ENCODE measurements at regions not wholly inside any gene's neighbourhood (a gene's known extent, or its start where the extent isn't known, plus 50 kb on each side); places are given as distances from the start of the nearest gene placed in this dataset.
"Not testable (repeated sequence)": the region's sequence is repeated elsewhere in the genome, so short reads cannot be mapped to it uniquely, and the experiment has no call there.

GRCh38 chr1:187641907-187642306 lies 813.2 kb downstream of the PLA2G4A start:
- DNase-seq, result no peak

DNA sequence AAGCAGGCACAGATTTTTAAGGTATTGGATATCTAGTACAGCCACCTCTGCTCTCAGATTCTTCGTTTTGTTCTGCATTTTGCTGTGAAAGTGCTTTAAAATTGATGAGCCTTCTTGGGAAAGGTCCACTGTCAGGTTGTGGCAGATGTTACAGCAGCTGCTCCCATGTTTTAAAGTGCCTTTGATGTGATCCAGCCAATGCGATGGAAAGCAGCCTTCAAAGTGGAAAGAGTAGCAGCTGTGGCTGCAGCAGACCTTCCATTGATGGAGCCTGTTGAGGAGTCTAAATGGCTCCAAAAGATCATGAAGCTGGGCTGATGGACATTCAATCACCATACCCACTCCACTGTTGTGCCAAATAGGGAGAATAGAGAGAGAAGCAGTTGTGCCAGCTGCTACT lies 816.9 kb downstream of the PLA2G4A start:
- no peak for DNase-seq

DNA sequence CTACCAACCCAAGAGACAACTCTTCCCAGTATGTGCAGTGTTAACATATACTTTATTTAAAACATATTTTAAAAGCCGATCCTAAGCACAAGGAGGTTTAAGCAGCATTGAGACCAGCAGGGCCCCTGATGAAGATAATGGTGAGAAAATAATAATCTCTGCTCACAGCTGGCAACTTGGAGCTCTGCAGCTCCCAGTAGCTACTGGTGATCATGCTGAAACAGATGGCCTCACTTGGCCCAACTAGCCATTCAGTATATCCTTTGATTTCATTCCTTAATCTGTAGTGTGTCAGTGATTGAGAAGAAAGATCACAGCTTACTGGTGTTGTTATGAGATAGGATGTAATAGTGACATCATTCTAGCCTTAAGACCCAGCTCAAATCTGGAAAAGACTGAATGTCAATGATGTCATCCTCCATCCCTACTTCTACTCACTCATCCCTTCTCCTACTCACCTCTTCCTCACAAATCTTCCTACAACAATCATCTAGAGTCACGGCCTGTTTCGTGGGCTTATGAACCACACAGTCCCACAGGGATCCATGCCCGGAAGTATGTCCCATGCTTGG lies 817.9 kb downstream of the PLA2G4A start:
- DNase-seq, result no peak

GRCh38 chr1:187648091-187648490 lies 819.3 kb downstream of the PLA2G4A start:
- no peak for DNase-seq

DNA sequence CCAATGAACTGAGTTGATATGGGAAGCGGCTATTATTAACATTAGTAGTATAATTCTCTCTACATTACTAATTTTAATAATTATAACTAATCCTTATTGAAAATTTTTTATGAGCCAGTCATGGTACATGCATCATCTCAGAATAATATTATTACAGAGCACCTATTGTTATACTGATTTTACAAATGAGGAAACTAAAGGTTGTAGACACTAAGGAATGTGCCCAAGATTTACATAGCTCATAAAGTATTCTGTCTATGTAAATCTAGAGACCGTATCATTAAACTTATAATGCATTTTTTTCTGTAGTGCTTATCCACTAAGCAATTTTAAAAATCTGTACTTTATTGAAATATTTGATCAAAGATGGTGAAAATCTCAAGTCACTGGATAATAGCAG lies 825.9 kb downstream of the PLA2G4A start:
- DNase-seq, result no peak

GRCh38 chr1:187655104-187655503 lies 826.4 kb downstream of the PLA2G4A start:
- DNase-seq, result no peak

GRCh38 chr1:187665483-187665882 lies 836.7 kb downstream of the PLA2G4A start:
- no peak for DNase-seq

DNA sequence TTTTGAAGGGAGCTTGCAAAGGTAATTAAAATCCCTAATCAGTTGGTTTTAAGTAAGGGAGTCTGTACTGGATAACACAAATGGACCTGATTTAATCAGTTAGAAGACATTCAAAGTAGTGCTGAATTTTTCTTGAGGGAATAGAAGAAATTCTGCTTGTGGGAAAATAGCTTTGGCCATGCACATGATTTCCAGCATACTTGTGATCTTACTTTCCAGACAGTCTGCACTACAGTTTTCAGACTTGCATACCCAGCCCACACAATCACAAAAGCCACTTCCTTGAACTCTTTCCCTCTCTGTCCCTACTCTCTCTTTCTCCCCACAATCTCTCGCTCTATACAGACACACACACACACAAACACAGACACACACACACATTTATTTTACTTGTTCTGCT lies 852.1 kb downstream of the PLA2G4A start:
- DNase-seq, result no peak

- no peak for DNase-seq
Measured at GRCh38 chr1:187682112-187682511, 853.4 kb downstream of the PLA2G4A start.

- DNase-seq, result no peak
Measured at GRCh38 chr1:187685333-187685732, 856.6 kb downstream of the PLA2G4A start.

- DNase-seq, result no peak
Measured at GRCh38 chr1:187689129-187689528, 860.4 kb downstream of the PLA2G4A start.

GRCh38 chr1:187691439-187691838 lies 862.7 kb downstream of the PLA2G4A start:
- DNase-seq, result no peak

GRCh38 chr1:187692799-187693198 lies 864.0 kb downstream of the PLA2G4A start:
- DNase-seq, result no peak

- no peak for DNase-seq
Measured at GRCh38 chr1:187696073-187696472, 867.3 kb downstream of the PLA2G4A start.

GRCh38 chr1:187703138-187704130 lies 874.7 kb downstream of the PLA2G4A start:
- DNase-seq, result not testable (repeated sequence)

- no peak for DNase-seq
Measured at GRCh38 chr1:187714470-187714869, 885.7 kb downstream of the PLA2G4A start.

DNA sequence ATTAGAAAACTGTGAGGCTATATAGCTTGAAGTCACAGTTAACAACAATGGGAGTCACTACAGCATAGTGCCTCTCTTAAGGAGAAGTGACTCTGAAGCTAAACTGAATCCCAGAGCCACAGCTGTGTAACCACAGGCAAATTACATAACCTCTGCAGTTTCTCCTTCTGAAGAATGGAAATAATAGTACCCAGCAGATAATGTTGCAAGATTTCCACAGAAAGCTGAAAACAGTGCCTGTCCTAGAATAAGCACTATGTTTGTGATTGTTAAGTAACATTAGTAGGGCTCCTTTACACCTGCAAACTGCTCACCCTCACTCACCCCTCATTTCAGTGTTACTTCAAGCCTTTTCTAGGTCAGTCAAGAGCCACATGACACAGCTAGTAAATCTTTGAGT lies 886.7 kb downstream of the PLA2G4A start:
- no peak for DNase-seq

GRCh38 chr1:187716160-187716559 lies 887.4 kb downstream of the PLA2G4A start:
- DNase-seq, result no peak

DNA sequence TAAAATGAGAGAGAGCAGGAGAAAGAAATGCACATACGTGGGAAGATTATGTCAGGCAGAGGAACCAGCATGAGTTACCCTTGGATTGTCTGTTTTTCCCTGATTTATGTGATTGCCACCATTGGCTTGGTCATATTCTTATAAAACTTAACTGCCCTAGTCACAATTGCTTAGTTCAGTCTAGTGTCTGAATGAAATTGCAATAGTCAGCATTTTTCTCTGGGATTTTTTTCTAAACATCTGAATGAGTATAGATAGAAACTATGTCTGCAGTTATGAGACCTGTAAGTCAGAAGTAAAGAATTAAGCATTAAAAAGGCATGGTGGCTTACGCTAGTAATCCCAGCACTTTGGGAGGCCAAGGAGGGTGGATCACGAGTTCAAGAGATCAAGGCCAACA lies 889.8 kb downstream of the PLA2G4A start:
- no peak for DNase-seq

- no peak for DNase-seq
Measured at GRCh38 chr1:187721216-187721615, 892.5 kb downstream of the PLA2G4A start.

DNA sequence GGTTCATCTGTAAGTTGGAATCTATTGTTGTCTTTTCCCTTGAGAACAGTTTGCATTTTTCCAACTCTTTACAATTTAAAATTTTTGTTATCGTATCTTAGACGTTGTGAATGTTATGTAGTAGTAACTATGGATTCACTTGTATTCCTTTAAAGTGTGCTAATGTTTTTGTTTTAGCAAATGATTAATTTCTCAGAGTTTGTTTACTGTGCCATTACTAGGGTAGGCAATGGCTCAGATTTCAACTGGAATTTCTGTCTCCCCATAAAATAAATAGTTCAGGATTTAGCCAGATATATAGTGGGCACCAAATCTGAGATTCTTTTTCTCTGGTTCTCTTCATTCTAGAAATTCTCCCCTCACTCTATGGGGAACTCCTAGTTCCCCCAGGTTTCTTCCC lies 896.5 kb downstream of the PLA2G4A start:
- no peak for DNase-seq

DNA sequence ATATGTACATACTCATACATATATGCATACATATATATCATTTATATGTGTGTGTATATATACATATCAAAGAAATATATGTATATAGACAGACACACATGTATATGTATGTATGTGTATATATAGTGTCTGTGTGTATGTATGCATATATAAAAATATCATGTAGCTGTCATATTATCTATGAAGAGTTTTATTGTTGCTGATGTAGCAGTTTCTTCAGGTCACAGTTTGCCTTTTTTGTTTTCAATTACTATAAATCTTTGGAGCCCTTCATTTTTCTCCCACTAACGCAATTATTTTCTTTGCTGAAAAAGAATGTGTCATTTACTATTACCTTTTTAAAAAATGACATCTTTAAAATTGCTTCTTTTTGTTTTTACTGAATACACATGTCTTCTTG lies 904.5 kb downstream of the PLA2G4A start:
- no peak for DNase-seq

DNA sequence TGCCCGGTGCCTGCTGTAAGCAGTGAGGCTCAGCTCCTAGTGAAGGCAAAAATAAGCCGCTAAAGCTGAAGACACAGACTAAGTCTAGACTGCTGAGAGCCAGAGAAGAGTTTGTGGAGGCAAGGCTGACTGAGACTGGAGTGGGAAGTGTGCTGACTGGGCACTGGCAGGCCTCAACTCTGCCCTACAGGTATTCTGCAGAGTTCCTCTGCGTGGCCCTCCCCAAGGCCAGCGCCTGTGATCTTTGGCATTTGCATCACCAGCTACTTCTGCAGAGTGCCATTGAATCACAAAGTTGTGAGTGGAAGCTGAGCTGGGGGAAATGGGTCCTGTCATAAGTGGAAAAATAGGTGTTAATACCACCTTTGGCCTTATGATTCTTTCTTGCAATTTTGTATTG lies 905.7 kb downstream of the PLA2G4A start:
- DNase-seq, result no peak

DNA sequence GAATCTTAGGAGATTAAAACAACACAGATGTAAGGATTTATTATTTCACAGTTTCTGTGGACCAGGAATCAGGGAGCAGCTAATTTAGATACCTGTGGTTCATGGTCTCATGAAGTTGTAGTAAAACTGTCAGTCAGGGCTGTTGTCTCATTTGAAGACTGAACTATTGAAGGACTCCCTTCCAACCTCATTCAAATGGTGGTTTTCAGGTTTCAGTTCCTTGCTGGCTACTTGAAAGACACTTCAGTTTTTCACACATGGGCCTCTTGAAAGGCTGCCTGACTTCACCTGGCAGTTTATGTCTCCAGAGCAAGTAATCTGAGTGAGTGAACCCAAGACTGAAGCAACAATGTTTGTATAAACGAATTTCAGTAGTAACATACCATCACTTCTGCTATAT lies 915.9 kb downstream of the PLA2G4A start:
- DNase-seq, result no peak
